ENCODE measurements at regions not wholly inside any gene's neighbourhood (a gene's known extent, or its start where the extent isn't known, plus 50 kb on each side); places are given as distances from the start of the nearest gene placed in this dataset.
A peak's percentile ranks its signal among the peaks of the same experiment; 100 is the strongest.
"Not testable (repeated sequence)": the region's sequence is repeated elsewhere in the genome, so short reads cannot be mapped to it uniquely, and the experiment has no call there.

DNA sequence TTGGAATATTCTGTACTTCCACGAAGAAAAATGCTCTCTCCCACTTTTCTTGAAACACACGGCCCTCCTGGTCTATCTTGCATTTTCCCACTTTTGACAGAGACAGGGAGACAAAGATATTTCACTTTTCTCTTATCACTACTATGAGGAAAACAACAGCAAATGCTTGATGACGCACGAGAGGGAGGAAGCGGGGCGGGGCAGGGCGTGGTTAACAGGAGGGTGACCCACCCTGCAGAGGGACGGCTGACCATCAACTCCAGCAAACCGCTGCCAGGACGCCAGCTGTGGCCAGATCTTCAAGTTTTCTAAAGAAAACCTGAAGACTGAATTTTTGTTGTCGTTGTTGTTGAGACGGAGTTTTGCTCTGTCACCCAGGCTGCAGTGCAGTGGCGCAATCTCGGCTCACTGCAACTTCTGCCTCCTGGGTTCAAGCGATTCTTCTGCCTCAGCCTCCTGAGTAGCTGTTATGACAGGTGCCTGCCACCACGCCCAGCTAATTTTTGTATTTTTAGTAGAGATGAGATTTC is 63.8 kb downstream of the NSUN5 start:
- DNase-seq = not testable (repeated sequence)

DNA sequence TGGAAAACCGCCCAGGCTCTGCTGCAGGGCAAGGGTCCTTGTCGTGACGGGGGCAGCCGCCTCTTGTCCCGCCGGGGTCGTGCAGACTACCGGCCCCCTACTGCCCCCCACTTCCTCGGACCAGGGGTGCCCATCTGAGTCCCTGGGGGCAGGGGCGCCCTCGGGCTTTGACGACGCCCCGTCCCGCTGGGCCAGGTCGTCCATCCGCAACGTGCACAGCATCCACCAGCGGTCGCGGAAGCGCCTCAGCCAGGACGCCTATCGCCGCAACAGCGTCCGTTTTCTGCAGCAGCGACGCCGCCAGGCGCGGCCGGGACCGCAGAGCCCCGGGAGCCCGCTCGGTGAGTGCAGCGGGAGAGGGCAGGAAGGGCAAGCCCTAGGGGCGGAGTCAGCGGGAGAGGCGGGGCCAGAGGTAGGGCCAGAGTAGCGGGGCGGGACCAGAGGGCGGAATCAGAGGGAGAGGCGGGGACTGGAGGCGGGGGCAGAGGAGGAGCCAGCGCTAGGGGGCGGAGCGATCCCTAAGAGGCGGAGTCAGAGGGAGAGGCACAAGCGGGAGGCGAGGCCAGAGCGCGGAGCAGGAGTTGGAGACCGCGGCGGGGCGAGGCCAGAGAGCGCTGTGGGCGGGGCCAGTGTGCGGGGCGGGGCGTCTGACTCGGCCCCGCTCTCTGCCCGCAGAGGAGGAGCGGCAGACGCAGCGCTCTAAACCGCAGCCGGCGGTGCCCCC is 73.5 kb downstream of the NSUN5 start:
- DNase-seq = peak; percentile 91 to 94

DNA sequence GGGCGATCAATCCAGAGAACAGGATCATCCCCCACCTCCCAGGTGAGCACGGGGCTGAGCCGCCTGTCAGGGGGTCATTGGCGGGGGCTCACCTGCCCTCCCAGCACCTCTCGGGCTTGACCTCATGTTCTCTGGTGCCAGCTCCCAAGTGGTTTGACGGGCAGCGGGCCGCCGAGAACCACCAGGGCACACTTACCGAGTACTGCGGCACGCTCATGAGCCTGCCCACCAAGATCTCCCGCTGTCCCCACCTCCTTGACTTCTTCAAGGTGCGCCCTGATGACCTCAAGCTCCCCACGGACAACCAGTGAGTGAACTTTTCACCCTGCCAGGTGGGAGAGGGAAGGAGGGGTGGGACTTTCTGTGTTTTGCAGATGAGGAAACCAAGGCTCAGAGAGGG is 82.9 kb downstream of the NSUN5 start:
- not testable (repeated sequence) for DNase-seq

DNA sequence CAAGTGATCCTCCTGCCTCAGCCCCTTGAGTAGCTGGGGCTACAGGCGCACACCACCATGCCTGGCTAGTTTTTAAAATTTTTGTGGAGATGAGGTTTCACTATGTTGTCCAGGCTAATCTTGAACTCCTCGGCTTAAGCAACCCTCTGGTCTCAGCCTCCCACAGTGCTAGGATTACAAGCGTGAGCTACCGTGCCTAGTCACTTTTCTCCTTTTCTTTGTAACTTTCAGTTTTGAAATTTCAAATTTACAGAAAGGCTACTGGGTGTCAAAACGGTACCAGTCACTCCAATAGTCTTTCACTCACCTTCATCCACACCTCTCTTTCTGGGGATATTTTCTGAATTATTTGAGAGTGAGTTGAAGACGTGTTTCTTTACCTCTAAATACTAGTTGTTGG is 86.9 kb downstream of the NSUN5 start:
- DNase-seq = not testable (repeated sequence)

DNA sequence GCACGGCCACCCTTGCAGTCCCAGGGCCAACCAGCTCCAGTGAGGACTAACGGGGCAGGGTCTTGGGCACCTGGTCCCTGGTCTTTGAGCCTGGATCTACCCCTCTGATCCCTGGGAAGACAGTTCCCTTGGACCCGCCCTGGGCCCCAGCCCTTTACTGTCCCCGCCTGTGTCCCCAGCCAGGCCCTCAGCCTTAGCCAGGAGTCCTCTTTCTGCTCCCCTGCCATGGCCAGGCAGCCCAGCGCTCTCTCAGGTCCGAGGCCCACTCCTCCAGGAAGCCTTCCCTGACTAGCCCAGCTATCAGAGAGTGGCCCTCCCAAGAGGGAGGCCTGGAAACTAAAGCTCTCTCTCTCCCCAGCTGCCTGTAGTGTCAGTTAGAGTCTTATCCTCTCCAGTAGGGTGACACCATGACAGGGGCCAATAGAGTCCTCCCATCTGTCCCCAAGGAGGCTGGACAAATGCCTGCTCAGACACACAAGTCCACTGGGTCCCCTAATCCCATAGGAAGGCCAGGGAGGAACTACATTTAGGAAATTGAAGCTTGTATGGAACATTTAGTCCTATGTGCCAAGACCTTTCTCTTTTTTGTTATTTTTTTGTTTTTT is 87.8 kb downstream of the NSUN5 start:
- not testable (repeated sequence) for DNase-seq

DNA sequence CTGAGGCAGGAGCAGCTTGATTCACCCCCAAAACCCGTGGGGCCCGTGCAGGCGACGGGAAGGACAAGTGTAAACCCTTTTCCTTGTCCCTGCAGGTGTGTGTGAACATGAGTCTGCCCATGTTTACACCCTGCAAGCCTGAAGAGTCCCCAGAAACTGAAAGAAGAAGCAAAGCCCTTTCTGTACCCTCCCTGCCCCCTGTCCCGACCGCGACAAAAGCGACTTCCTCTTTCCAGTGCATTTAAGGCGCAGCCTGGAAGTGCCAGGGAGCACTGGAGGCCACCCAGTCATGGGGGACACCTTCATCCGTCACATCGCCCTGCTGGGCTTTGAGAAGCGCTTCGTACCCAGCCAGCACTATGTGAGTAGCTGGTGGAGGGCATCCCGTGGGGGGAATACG is 88.3 kb downstream of the NSUN5 start:
- not testable (repeated sequence) for DNase-seq

DNA sequence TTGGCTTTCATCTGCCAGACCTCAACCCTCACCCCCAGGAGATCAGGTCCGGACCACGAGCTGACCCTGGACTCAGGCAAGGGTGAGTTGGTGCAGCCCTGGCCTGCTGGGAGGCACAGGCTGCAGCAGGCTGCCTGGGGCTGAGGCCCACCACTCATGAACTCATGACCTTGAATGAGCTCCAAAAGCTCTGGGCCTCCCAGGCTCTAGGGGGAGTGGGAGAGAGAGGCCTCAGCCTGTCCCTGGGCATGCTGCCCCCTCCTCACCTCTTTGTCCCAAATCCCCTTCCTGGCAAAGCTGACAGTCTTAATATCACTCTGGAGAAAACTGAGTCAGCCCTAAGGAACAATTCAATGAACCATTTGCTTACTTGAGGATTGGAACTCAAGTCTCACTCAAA is 89.8 kb downstream of the NSUN5 start:
- DNase-seq = not testable (repeated sequence)

DNA sequence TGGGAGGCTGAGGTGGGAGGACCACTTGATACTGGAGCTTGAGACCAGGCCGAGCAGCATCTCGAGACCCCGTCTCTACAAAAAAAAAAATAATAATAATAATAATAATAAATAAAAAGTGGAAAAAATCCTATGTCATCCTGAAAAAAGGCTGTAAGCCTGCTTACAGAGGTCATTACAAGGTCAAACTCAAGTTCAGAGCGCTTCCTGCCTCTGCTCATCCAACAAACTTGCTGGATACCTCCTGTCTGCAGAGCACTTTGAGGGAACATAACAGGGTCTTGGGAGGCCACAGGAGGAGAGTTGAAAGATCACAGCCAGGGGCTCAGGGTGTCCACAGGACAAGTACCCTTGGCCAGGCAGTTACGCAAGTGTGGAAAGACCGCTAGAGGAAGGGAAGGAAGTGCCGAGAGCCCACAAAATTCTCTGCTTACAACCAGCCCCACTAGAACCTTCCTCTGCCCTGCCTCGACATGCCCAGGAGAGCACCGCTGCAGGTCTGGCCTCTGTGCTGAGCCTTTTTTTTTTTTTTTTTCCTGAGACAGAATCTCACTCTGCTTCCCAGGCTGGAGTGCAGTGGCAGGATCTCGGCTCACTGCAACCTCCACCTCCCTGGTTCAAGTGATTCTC is 92.5 kb downstream of the NSUN5 start:
- not testable (repeated sequence) for DNase-seq

DNA sequence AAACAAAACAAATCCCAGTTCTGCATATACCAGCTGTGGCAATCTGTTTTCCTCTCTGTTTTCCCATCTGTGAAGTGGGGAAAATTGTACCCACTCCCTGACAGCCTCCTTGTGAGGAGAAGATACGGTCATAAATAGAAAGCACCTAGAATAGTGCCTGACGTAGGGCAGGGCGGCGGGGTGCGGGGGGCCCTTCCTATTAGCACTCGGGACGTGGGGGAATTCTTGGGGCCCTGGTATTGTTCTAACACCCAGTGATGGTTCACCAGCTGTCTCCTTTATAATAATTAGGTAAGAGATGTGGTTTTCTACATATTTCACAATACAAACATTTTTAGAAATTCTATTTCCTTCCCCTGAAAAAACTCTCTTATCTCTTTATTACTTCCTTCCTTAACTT is 93.4 kb downstream of the NSUN5 start:
- not testable (repeated sequence) for DNase-seq

DNA sequence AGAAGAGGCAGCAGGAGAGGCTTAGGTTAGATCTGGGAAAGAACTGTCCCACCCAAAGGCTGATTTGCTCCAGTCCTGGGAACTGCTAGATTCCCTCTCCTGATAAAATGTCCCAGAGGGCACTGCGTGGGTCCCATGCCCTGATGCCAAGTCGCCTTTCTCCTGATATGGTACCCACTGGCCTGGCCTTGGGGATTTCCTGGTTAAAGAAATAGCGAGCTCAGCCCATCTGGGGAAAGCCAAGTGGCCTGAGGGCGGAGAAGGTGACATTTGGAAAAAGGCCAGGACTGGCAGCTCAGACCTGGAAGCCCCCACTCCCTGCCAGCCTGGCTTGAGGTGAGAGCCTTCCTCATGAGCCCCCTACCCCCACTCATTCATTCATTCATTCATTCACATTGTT is 94.2 kb downstream of the NSUN5 start:
- DNase-seq = not testable (repeated sequence)

DNA sequence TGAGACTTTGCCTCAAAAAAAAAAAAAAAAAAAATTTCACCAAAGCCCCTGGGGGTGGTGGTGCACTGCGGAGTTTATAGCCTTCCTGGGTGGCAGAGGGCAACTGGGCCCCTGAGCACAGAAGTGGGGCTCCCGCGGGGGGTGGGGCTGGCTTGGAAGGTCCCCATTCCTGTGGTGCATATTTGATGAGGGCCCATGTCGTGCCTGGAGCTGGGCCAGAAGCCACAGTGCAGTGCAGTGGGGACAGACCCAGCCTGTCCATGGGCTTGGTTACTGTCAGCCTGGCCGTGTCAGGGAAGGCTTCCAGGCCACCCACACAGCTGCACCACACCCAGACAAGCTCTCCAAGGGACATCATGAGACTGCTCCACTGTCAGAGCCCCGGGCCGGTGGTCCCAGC is 95.5 kb downstream of the NSUN5 start:
- not testable (repeated sequence) for DNase-seq

DNA sequence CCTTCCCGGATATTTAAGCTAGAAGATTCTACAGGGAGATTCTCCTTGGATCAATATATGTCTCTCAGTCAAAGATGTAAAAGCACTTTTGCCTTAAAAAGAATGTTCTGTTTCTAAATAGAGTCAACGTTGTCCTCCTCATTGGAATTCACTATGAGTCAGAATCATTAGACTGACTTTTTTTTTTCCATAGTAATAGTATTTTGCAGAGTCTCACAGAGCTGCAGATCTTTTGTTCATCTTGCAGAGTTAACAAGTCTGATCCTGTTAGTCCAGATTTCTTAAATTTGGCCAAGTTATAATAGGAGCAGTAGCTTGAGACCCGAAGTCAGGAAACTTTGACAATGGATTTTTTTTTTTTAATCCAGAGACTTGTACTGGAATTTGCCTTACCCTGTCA is 103.0 kb downstream of the NSUN5 start:
- DNase-seq = not testable (repeated sequence)

DNA sequence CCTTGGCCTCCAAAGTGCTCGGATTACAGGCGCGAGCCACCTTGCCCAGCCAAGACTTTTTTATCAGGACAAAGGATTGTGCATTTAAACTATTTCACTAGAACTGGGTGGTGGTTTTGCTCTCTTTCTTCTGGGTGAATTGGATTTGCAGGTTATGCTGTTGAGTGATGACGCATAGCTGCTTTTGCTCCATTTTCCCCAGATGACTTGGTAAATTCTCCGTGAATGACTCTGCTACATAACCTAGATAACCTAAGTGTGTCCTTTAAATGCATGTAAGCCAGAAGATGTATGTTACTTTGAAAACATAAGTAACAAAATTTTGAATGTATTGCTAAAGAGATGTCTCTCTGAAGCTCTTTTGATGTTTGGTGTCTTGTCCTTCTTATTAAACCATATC is 103.7 kb downstream of the NSUN5 start:
- not testable (repeated sequence) for DNase-seq

DNA sequence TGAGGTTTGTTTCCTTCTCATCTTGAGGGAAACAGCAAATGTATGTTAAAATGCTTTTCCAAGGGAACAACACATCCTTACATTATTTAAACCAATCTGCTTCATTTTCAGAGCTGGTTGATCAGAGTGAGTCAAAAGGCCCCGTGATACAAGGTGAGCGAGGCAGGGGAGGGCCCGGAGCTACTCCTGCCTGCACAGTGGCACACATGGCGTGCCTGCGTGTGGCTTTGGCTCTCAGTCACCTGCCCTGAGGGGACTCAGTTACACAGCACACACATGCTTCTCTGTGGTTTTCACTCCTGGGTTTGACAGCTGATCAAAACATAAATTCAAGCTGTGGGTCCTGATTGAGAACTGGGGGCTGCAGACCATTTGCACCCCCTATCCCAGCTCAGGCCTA is 105.3 kb downstream of the NSUN5 start:
- DNase-seq = not testable (repeated sequence)

DNA sequence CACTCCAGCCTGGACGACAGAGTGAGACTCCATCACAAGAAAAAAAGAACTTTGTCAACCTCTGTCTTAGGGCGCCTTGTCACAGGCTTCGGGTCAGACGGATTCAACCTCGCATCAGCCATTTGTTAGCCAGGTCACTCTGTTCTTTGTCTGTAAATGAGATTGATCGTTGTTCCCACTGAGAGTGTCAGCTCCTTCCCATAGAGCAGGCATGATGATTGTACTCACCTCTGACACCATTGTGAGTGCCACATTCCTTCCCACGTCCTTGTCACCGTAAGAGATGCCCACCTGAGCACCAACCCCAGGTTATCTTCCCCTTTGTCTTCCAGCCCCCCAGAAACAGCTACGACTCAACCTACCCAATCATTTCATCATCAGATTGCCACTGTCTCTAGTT is 107.4 kb downstream of the NSUN5 start:
- DNase-seq = not testable (repeated sequence)

DNA sequence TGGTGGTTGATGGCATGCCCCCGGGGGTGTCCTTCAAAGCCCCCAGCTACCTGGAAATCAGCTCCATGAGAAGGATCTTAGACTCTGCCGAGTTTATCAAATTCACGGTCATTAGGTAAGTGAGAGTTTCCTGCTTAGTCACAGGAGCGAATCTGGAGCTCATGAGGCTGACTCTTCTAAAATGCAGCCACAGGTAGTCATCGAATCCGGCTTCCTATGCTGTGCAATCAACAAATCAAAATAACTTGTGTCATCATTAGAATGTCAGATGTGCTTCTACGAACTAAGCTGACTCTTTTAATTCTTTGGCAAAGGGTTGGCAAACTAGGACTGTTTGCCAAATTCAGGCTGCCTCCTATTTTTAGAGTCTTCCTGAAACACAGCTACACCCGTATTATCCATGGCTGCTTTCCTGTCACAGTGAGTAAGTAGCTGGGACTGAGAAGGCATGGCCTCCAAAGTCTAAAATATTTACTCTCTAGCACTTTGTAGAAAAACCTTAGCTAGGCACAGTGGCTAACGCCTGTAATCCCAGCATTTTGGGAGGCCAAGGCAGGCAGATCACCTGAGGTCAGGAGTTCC is 108.0 kb downstream of the NSUN5 start:
- not testable (repeated sequence) for DNase-seq

DNA sequence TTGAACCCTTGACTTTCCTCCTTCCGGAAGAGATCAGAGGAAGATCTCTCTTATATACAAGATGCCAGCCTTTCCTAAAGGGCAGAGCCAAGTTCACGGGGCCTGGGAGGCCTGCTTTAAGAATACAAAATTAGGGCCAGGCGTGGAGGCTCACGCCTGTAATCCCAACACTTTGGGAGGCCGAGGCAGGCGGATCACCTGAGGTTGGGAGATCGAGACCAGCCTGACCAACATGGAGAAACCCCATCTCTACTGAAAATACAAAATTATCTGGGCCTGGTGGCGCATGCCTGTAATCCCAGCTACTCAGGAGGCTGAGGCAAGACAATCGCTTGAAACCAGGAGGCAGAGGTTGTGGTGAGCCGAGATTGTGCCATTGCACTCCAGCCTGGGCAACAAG is 108.2 kb upstream of the SPDYE9 start:
- not testable (repeated sequence) for DNase-seq

DNA sequence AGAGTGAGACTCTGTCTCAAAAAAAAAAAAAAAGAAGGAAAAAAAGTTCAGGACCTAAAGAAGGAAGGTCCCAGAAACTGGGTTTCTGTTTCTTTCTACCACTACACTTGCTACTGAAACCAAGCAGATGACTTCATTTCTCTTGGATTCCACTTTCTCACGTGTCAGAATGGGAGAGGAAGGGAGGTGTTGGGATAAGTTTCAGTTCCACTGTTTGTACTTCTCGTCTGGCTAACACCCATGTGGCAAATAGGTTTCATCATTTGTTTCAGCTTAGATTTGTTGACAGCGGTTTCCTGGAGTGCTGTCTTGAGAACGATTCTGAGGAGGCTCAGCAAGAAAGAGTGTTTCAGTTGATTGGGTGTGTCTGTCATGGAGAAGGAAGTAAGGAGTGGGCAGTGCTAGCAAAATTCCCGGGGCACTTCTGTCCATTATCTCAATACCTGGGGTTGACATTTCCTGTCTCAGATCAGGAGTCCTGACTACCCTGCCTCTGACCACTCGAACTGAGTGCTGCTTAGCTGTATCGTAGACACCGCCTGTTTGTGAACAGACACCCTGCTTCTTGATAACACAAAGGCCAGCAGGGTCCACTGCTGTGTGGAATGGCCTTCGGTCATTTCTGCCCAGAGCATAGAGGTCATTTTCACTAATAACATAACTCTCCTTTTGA is 104.8 kb upstream of the SPDYE9 start:
- not testable (repeated sequence) for DNase-seq

DNA sequence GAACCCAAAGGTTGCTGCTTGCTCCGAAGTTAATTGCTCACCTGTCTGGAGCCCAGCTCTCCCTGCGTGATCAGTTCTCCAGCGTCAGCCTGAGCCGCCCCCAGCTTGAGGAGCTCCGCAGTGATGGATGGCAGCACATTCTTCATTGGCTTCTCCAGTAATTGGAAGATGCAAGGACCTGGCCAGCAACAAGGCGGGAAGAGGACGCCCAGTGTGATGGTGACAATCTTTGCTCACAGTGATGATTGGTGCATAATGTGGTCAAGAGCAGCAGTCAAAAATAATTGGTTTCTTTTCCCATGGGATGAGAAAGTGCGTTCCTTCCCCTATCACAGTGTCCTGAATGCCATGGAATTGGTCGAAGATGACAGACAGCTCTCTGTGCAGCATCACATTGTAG is 102.4 kb upstream of the SPDYE9 start:
- not testable (repeated sequence) for DNase-seq

DNA sequence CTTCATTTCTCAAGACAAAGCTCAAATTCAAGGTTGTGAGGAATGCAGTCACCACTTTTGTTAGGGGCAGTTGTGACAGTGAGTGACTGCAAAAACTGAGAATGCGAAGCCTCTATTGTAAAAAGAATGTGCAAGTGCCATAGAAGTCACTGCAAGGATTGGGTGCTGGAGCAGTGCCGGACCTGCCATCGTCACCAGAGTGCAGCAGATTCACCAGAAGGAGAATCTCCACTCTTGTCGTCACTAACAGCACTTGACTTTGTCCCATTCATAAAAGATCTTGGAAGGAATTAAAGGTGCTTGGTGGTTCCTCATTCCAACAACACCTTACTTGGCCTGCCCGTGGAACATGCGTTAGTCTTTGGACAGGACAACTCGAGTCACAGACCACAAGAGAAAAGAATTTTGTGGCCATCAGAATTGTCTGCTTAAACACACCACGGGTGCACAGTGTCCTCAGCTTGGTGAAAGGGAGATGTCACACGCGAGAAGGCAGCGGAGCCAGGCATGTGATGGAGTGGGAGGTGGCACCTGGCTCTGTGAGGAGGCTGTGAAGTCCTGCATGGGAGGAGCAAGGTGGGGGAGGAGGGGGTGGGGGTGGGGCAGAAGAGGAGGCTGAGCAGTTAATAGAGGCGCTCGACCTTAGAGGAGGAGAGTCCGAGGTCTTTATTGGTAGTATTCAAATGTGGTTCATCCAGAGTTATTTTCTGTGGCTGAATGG is 100.9 kb upstream of the SPDYE9 start:
- DNase-seq = not testable (repeated sequence)

DNA sequence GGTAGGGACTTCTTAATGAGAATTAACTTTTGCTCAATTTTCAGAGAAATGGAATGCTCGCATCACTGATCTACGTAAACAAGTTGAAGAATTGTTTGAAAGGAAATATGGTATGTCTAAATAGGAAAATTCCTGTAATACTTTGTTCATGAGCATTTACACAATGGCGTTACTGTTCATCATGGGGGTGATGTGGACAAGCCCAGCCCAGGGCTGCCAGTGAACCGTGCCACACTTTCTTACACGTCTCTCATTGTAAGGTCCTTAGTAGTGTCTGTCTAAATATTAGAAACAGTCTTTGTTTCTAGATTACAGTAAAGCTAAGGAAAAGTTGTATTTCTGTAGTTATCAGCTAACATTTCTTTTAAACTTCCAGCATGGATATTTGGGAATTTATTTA is 91.0 kb upstream of the SPDYE9 start:
- DNase-seq = not testable (repeated sequence)

DNA sequence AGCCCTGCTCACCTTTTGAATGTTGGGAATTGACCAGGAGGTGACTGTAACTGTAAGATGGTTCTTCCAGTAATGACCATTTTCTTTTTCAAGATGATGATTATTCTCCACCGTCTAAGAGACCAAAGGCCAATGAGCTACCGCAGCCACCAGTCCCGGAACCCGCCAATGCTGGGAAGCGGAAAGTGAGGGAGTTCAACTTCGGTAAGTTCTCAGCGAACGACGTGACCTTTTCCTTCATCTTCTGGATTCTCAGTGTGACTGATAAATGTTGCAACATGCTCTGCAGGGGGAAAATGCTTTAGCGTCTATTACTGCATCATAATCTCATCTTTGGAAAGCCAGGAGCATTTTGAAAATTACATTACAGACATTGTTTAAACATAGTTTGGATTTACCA is 89.5 kb upstream of the SPDYE9 start:
- not testable (repeated sequence) for DNase-seq
